HG02938 (cell line): ENCODE measurements at regions not wholly inside any gene's neighbourhood (a gene's known extent, or its start where the extent isn't known, plus 50 kb on each side); places are given as distances from the start of the nearest gene placed in this dataset.
"Not testable (repeated sequence)": the region's sequence is repeated elsewhere in the genome, so short reads cannot be mapped to it uniquely, and the experiment has no call there.

ENCODE experiments used
- ATAC-seq: cut with Tn5 transposase; IDR thresholded peaks from one replicate; pipeline ENCODE4 v1.9.1; 2021; ENCODE audit warnings: mild to moderate bottlenecking, moderate library complexity; ENCODE audit not compliant: unreplicated experiment

DNA sequence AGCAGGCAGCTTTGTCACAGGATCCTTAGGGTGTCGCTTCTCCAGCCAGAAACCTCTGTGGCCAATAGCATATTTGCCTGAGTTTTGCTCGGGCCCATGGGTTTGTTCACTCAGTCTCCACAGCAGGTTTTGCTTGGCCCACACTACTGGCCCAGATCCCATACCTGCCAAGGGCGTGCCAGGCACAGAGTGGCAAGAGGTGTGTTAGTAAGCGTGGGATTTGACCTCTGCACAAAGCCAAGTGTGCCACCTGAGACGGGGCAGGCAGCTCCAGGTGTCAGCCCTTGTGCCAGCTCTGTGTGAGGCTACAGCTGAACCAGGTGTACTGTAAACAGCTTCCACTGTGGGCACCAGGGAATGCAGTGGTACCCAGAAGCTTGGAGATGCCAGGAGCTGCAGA, 2003.0 kb downstream of the C4orf33 start:
- no peak for ATAC-seq

GRCh38 chr4:131113273-131113672, 2017.3 kb downstream of the C4orf33 start:
- no peak for ATAC-seq

- no peak for ATAC-seq
These were observed 2017.8 kb downstream of the C4orf33 start for GRCh38 chr4:131113704-131114103.

GRCh38 chr4:131119661-131120060, 2023.7 kb downstream of the C4orf33 start:
- no peak for ATAC-seq

- no peak for ATAC-seq
These were observed 2011.9 kb upstream of the PCDH10 start for GRCh38 chr4:131137196-131137595.

DNA sequence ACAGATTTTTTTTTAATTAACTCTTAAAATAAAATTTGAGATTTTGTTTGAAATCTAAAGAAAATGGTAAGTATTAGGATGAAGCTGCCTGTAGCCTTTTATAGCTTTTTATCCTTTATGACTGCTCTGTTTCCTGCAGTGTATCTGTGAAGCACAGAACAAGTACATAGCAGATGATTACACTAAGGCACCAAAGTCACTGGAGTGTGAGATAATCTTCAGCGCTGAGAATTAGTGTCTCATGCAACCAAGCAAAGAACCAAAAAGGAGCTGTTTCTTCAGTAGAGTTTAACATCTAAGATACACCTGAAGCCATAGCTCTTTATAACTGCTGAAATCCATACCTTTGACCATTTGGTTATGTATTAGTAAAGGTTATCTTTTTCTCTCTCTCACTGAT, 1989.8 kb upstream of the PCDH10 start:
- no peak for ATAC-seq

DNA sequence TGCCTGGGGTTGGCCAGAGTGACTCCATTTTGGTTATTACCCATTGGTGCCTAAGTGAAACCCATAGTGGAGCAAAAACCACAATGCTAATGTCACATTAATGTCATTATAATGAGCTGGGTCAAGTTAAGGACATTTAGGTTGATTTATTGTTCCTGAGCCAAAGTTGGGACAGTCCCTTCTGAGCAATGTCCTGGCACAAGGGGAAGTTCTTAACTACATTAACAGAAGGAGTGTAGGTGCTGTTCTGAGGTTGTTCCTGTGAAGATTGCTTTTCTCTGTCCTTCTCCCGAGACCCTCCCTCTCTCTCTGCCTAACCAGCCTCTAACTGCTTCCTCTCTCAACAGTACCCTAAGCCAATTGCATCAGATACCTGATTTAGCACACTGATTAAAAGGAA, 1956.8 kb upstream of the PCDH10 start:
- no peak for ATAC-seq

- no peak for ATAC-seq
These were observed 1941.5 kb upstream of the PCDH10 start for GRCh38 chr4:131207589-131207988.

- no peak for ATAC-seq
These were observed 1900.8 kb upstream of the PCDH10 start for GRCh38 chr4:131248314-131248713.

- no peak for ATAC-seq
These were observed 1897.8 kb upstream of the PCDH10 start for GRCh38 chr4:131251321-131251720.

- no peak for ATAC-seq
These were observed 1891.9 kb upstream of the PCDH10 start for GRCh38 chr4:131257241-131257640.

DNA sequence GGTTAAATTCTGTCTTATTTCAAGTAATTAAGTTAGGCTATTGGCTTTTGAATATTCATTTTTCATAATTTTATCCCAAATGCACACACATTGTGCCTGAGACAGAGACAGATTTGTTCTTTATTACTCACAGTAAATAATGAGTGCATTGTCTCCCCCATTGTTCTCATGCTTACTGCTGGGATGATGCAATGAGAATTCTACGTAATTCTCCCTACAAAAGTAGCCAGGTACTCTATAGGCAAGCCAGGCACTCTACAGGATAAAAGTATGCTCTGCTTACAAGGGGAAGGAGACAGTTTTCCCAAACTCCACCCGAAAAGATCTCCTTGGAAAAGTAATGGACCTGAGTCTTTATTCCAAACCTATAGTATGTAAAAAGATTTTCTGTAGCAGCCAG, 1890.7 kb upstream of the PCDH10 start:
- no peak for ATAC-seq

- ATAC-seq: no peak
These were observed 1860.7 kb upstream of the PCDH10 start for GRCh38 chr4:131288441-131288840.

DNA sequence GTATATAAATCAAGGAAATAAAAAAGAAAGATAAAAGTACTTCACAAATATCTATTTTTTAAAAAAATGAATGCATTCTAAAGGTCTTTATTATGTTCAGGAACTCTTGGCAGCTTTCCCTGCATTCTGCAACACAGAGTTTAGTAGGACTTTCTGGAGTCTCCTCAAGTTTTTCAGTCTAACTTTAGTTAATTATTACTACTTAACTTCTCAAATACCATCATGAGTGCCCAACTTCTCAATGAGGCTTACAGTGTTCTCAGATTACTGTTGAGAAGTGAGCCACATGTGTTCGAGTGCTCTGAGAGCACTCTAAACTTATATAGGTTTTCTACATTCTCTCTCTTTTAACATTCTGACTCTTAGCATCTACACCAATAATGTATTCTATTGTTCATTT, 1852.9 kb upstream of the PCDH10 start:
- ATAC-seq: no peak

DNA sequence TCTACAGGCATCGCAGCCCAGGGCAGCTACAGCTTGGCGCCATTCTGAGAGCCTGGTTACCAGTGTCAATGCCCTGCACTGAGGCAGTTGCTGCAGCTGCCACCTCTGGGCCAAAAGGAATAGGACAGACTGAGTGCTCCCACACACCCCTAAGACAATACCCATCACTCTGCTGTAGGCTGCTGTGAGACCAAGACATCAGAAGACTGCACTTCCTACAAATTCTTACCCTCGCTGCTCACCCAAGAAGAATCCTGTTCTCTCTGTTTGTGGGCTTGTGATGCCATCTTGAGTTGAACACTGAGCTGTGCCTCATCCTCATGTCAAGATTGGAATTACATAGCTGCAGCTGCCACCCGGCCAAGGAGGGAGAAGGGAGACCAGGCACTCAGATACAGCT, 1847.0 kb upstream of the PCDH10 start:
- no peak for ATAC-seq

GRCh38 chr4:131304686-131305085, 1844.4 kb upstream of the PCDH10 start:
- no peak for ATAC-seq

GRCh38 chr4:131309628-131310027, 1839.5 kb upstream of the PCDH10 start:
- no peak for ATAC-seq

DNA sequence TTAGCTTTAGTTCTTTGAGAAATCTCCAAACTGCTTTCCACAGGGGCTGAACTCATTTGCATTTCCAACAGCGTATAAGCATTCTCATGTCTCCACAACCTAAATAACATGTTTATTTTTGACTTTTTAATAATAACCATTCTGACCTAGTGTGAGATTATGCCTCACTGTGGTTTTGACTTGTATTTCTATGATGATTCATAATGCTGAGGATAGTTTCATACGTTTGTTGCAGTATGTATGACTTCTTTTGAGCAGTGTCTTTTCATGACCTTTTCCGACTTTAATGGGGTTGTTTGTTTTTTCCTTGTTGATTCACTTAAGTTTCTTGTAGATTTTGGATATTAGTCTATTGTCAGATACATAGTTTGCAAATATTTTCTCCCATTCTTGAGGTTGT, 1833.0 kb upstream of the PCDH10 start:
- ATAC-seq: no peak

DNA sequence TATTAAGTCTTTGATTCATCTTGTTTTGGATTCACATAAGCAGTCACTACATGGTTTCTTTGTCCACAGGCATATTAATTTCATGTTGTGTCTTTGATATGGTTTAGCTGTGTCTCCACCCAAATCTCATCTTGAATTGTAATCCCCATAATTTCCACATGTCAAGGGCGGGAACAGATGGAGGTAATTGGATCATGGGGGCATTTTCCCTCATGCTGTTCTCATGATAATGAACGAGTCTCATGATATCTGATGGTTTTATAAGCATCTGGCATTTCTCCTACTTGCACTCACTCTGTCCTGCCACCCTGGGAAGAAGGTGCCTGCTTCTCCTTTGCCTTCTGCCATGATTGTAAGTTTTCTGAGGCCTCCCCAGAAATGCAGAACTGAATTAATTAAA, 1811.2 kb upstream of the PCDH10 start:
- ATAC-seq: no peak

DNA sequence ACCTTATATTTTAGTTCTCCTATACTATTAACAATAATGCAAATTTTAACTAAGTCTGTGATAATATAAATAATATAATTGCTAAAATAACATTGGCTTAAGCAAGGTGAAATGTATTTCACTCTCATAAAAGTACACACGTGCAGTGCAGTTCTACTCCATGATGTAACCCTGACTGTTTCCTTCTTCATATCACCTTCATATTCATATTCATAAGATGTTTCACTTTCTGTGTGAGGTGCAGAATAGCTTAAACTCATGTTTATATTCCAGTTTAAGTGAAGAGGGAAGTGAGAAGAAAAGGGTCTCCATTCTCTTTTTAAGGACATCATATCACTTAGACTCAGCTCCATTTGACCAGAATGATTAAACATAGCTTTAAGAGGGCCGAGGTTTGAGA, 1810.0 kb upstream of the PCDH10 start:
- ATAC-seq: no peak

GRCh38 chr4:131344761-131345160, 1804.3 kb upstream of the PCDH10 start:
- ATAC-seq: no peak

GRCh38 chr4:131347816-131348215, 1801.3 kb upstream of the PCDH10 start:
- ATAC-seq: no peak

DNA sequence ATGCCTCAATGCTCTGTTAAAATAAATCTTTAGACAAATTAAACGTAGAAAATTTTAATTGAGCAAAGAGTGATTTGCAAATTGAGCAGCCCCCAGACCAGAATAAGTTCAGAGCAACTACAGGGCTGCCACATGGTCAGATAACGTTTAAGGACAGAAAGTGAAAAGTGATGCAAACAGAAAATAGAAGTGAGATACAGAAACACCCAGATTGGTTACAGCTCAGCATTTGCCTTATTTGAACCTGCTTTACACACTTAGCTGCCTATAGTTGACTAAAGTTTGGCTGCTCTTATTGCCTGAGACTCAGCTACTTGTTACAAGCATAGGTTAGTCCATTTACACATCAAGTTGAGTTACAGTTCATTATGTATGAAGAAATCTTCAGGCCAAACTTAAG, 1800.8 kb upstream of the PCDH10 start:
- ATAC-seq: peak; percentile 87

GRCh38 chr4:131352371-131352770, 1796.7 kb upstream of the PCDH10 start:
- ATAC-seq: not testable (repeated sequence)
